Smooth muscle cell (in vitro differentiated cells): ENCODE measurements at regions not wholly inside any gene's neighbourhood (a gene's known extent, or its start where the extent isn't known, plus 50 kb on each side); places are given as distances from the start of the nearest gene placed in this dataset.

Experiments used
- DNase-seq: peaks from one replicate; lab custom pipeline; 2025; ENCODE audit not compliant: unreplicated experiment; lab: John Stamatoyannopoulos, UW
- H2AFZ ChIP-seq: fragments of 200-600 bp; sonication (generic); 2 replicates; pipeline ENCODE4 v1.6.0; 2016; ENCODE audit warnings: antibody characterized with exemption, low read depth, mild to moderate bottlenecking
- H3F3A ChIP-seq: fragments of 200-600 bp; sonication (generic); 2 replicates; pipeline ENCODE4 v1.6.0; 2017; ENCODE audit warnings: antibody characterized with exemption, low read depth
- H3K27ac ChIP-seq: fragments of 200-600 bp; sonication (generic); 2 replicates; pipeline ENCODE4 v1.5.1; 2016; ENCODE audit warnings: low read depth, mild to moderate bottlenecking
- H3K27me3 ChIP-seq: fragments of 200-600 bp; sonication (generic); 2 replicates; pipeline ENCODE4 v1.6.1; 2016; ENCODE audit warnings: low read depth, mild to moderate bottlenecking
- H3K36me3 ChIP-seq: fragments of 200-600 bp; sonication (generic); 2 replicates; pipeline ENCODE4 v1.5.1; 2016; ENCODE audit warnings: low read depth
- H3K4me1 ChIP-seq: fragments of 200-600 bp; sonication (generic); 2 replicates; pipeline ENCODE4 v1.5.1; 2016; ENCODE audit warnings: low read depth
- H3K4me2 ChIP-seq: fragments of 200-600 bp; sonication (generic); 2 replicates; pipeline ENCODE4 v1.6.0; 2016; ENCODE audit warnings: mild to moderate bottlenecking
- H3K4me3 ChIP-seq: fragments of 200-600 bp; sonication (generic); 2 replicates; pipeline ENCODE4 v1.5.1; 2016; ENCODE audit warnings: mild to moderate bottlenecking
- H3K79me2 ChIP-seq: fragments of 200-600 bp; sonication (generic); 2 replicates; pipeline ENCODE4 v1.6.0; 2016; ENCODE audit warnings: low read depth, mild to moderate bottlenecking
- H3K9ac ChIP-seq: fragments of 200-600 bp; sonication (generic); 2 replicates; pipeline ENCODE4 v1.6.0; 2016; ENCODE audit warnings: low read depth
- H3K9me3 ChIP-seq: fragments of 200-600 bp; sonication (generic); replicated peaks from 2 replicates; pipeline ENCODE4 v1.5.1; 2016; ENCODE audit warnings: low read depth
- H4K20me1 ChIP-seq: fragments of 200-600 bp; sonication (generic); 2 replicates; pipeline ENCODE4 v1.6.0; 2016; ENCODE audit warnings: low read depth
- WGBS: methylation state at CpG from one replicate; pipeline ENCODE4 v1.1.7; 2016; ENCODE audit warnings: low lambda C conversion rate; 5-methylcytosine and 5-hydroxymethylcytosine counted together
- TF ChIP-seq, protein P1 (sequence below): fragments of 200-600 bp; sonication (generic); IDR thresholded peaks from 2 replicates; pipeline ENCODE4 v1.5.1; 2017; ENCODE audit warnings: borderline replicate concordance, mild to moderate bottlenecking, antibody characterized with exemption; ENCODE audit not compliant: insufficient read depth, poor library complexity, severe bottlenecking

DNA sequence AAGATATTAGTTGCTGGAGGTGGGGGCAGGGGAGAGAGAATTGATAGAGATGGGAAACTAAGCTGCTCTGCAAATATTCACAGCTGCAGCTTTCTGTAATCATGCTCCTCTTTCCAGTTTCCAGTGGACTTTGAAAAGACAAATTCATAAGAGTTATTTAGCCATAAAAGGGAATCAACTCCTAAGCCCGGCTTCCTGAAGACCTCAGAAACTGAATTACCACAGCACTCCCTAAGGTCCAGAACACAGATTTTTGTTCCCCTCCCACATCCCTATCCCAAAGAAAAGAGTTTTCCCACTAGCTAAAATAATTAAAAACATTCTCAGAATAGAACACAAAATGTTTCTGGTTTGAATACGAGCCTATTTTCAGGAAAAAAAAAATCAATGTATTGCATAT lies 871.8 kb upstream of the NR2F2 start:
- Histone ChIP-seq H3K4me2 (peak overlapping the region; percentile 73), H3K36me3 (no peaks in the 10 kb centered on the region), H3K4me1 (peaks cover 19% of the 10 kb centered on the region), H3F3A (peaks cover 5% of the 10 kb centered on the region), H4K20me1 (no peaks in the 10 kb centered on the region), H3K79me2 (no peaks in the 10 kb centered on the region), H3K9ac (no peak overlapping the region), H3K9me3 (no peaks in the 10 kb centered on the region), H3K27me3 (no peaks in the 10 kb centered on the region), H3K27ac (peak overlapping the region; percentile 23), H3K4me3 (no peak overlapping the region), H2AFZ (peak overlapping the region; percentile 66)
- WGBS: 42% methylated on average over 2 of the region's 2 CpGs
- no peak for DNase-seq
- TF ChIP-seq, protein P1, sequence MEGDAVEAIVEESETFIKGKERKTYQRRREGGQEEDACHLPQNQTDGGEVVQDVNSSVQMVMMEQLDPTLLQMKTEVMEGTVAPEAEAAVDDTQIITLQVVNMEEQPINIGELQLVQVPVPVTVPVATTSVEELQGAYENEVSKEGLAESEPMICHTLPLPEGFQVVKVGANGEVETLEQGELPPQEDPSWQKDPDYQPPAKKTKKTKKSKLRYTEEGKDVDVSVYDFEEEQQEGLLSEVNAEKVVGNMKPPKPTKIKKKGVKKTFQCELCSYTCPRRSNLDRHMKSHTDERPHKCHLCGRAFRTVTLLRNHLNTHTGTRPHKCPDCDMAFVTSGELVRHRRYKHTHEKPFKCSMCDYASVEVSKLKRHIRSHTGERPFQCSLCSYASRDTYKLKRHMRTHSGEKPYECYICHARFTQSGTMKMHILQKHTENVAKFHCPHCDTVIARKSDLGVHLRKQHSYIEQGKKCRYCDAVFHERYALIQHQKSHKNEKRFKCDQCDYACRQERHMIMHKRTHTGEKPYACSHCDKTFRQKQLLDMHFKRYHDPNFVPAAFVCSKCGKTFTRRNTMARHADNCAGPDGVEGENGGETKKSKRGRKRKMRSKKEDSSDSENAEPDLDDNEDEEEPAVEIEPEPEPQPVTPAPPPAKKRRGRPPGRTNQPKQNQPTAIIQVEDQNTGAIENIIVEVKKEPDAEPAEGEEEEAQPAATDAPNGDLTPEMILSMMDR: no peak

DNA sequence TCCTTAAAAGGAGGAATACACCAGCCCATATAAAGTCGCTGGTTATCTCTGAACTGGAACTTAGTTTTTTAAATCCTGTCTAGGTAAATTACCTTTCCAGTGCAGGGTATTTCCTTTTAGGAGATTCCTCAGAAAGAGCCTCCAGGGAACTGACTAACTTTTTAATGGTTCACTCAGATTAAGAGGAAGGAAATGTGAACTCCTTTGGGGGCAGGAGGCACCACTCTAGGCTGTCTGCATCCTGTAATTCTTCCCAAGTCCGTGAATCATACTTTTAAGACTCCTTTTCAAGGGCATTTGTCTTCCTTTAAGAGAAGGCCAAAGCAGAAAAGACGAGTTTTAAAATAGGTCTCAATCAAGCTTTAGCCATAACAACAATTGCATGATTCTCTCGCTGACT lies 871.2 kb upstream of the NR2F2 start:
- H3K4me2 ChIP-seq: peak overlapping the region; percentile 73
- no peaks in the 10 kb centered on the region for H3K36me3 ChIP-seq
- H3K27ac ChIP-seq: peak overlapping the region; percentile 23
- H3K79me2 ChIP-seq: no peaks in the 10 kb centered on the region
- H3K9me3 ChIP-seq: no peaks in the 10 kb centered on the region
- TF ChIP-seq, protein P1: no peak
- DNase-seq: no peak
- H4K20me1 ChIP-seq: no peaks in the 10 kb centered on the region
- no peak overlapping the region for H3K4me3 ChIP-seq
- peaks cover 5% of the 10 kb centered on the region for H3F3A ChIP-seq
- H3K27me3 ChIP-seq: no peaks in the 10 kb centered on the region
- peak overlapping the region; percentile 66 for H2AFZ ChIP-seq
- peaks cover 19% of the 10 kb centered on the region for H3K4me1 ChIP-seq
- WGBS: 32% methylated on average over 4 of the region's 4 CpGs
- H3K9ac ChIP-seq: no peak overlapping the region

DNA sequence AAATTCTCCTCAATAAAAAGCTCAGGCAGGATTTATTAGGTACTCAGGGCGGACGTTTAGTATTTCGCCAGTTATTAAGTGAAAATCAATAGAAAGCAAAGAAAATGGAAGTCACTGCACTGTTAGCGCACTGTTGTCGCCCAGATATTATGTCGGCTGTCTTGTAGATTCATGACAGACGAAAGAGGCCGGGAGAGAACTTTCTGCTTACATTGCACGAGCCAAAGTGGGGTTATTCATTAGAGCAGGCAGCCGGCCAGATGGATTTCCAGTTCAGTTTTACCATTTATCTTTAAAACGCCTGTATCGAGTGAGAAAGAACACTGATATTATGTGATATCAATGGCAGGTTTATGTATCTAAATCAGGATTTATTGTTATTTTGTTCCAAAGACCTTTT lies 866.0 kb upstream of the NR2F2 start:
- H3K27me3 ChIP-seq: no peaks in the 10 kb centered on the region
- H3K9me3 ChIP-seq: no peaks in the 10 kb centered on the region
- no peak for DNase-seq
- 97% methylated on average over 12 of the region's 12 CpGs for WGBS
- no peaks in the 10 kb centered on the region for H4K20me1 ChIP-seq
- no peaks in the 10 kb centered on the region for H3K36me3 ChIP-seq
- H3K4me2 ChIP-seq: no peak overlapping the region
- peaks cover 4% of the 10 kb centered on the region for H3K4me1 ChIP-seq
- TF ChIP-seq, protein P1: no peak
- H3F3A ChIP-seq: peaks cover 2% of the 10 kb centered on the region
- no peak overlapping the region for H3K4me3 ChIP-seq
- no peak overlapping the region for H3K9ac ChIP-seq
- no peak overlapping the region for H2AFZ ChIP-seq
- no peak overlapping the region for H3K27ac ChIP-seq
- no peaks in the 10 kb centered on the region for H3K79me2 ChIP-seq

DNA sequence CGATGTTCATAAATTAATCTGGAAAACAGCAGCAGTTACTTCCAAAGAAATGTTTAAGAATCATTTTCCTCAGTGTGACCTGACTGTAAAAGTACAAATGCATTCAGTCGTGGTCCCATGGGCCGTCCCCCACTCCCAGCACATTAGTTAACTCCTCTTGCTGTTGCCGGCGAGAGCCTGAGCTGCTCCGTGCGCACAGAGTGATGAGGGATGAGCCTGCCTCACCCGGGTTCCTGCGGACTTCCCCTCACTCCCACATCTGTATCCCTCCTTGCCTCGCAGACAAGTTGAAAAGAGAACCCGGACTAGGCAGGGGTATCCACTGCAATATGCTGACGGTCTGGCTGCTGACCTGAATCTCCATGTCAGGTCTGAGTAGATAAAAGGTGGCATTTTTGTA lies 861.7 kb upstream of the NR2F2 start:
- no peaks in the 10 kb centered on the region for H3K79me2 ChIP-seq
- no peaks in the 10 kb centered on the region for H4K20me1 ChIP-seq
- no peak overlapping the region for H3K4me2 ChIP-seq
- 84% methylated on average over 12 of the region's 12 CpGs for WGBS
- no peak overlapping the region for H3K27ac ChIP-seq
- H3K9me3 ChIP-seq: no peaks in the 10 kb centered on the region
- no peaks in the 10 kb centered on the region for H3F3A ChIP-seq
- no peak overlapping the region for H3K9ac ChIP-seq
- no peaks in the 10 kb centered on the region for H3K36me3 ChIP-seq
- no peaks in the 10 kb centered on the region for H3K4me1 ChIP-seq
- TF ChIP-seq, protein P1: no peak
- H2AFZ ChIP-seq: no peak overlapping the region
- H3K27me3 ChIP-seq: no peaks in the 10 kb centered on the region
- H3K4me3 ChIP-seq: no peak overlapping the region
- DNase-seq: no peak
